HCT116 (cell line): ENCODE measurements at regions not wholly inside any gene's neighbourhood (a gene's known extent, or its start where the extent isn't known, plus 50 kb on each side); places are given as distances from the start of the nearest gene placed in this dataset.

Experiments
- ATAC-seq: fragments of 200-7000 bp; cut with Tn5 transposase; 2 replicates; pipeline ENCODE4 v1.9.1; 2020; ENCODE audit warnings: mild to moderate bottlenecking, moderate library complexity
- BruUV-seq: library from RNA; stranded (reverse); fragments of 400-500 nt; replicated peaks from 2 replicates; lab custom pipeline; 2021; lab: Mats Ljungman, UMichigan
- CTCF ChIA-PET: fragments of 300-600 bp; sonication (Branson Sonifier 250); formaldehyde crosslinking; loops from one replicate; lab custom pipeline; 2021; ENCODE audit warnings: antibody characterized with exemption; lab: Charles Lee
- POLR2A ChIA-PET: fragments of 300-600, 350-600 bp; sonication (Branson Sonifier 250); formaldehyde crosslinking; loops from one replicate; lab custom pipeline; 2021; ENCODE audit warnings: antibody characterized with exemption; lab: Charles Lee
- RAD21 ChIA-PET, 2 experiments: fragments of 300-600 bp; sonication (Branson Sonifier 250); formaldehyde crosslinking; loops; one replicate each; lab custom pipeline; 2023; ENCODE audit warnings: low total read pairs in 2 of 2; ENCODE audit not compliant: uncharacterized antibody in 2 of 2, unreplicated experiment in 2 of 2, low non-redundant PET in 1 of 2; lab: Charles Lee
- DNase-seq: peaks from one replicate; pipeline ENCODE4 v3.0.0-alpha.2; 2010; ENCODE audit warnings: low read depth, low spot score
- H2AFZ ChIP-seq: fragments of 200-600 bp; shearing (Covaris generic), sonication (generic); 2 replicates; pipeline ENCODE4 v1.6.1; 2017; ENCODE audit warnings: low read depth, mixed run types, mixed read lengths, antibody characterized with exemption, low read length; ENCODE audit not compliant: poor library complexity, severe bottlenecking
- H3K27ac ChIP-seq: 2 replicates; pipeline ENCODE4 v1.5.1; 2012; ENCODE audit warnings: low read depth, low read length
- H3K27me3 ChIP-seq: fragments of 200-600 bp; sonication (generic); 2 replicates; pipeline ENCODE4 v1.6.1; 2016; ENCODE audit warnings: mixed run types, low read length, mixed read lengths; ENCODE audit not compliant: insufficient read depth
- H3K36me3 ChIP-seq, 2 experiments: fragments of 200-500 bp in 1 of 2; fragments of 200-600 bp in 1 of 2; sonication (Bioruptor generic) in 1 of 2; sonication (generic) in 1 of 2; 2 replicates each; pipeline versions ENCODE4 v1.5.1 to v1.6.1; 2014 to 2016; ENCODE audit warnings: low read length in 2 of 2, inconsistent platforms in 1 of 2, mixed read lengths in 1 of 2, mixed run types in 1 of 2; ENCODE audit not compliant: insufficient read depth in 2 of 2, control insufficient read depth in 1 of 2
- H3K4me1 ChIP-seq, 2 experiments: fragments of 200-600 bp in 1 of 2; sonication (generic) in 1 of 2; 2 replicates each; pipeline versions ENCODE4 v1.5.1 to v1.6.1; 2012 to 2017; ENCODE audit warnings: low read length in 2 of 2, inconsistent platforms in 1 of 2, mild to moderate bottlenecking in 1 of 2, mixed read lengths in 1 of 2, mixed run types in 1 of 2, moderate library complexity in 1 of 2; ENCODE audit not compliant: insufficient read depth in 2 of 2, control insufficient read depth in 1 of 2
- H3K4me2 ChIP-seq: fragments of 200-600 bp; sonication (generic); 2 replicates; pipeline ENCODE4 v1.6.1; 2017; ENCODE audit warnings: mixed run types, low read length, mixed read lengths
- H3K4me3 ChIP-seq, 2 experiments: fragments of 200-600 bp in 1 of 2; sonication (generic) in 1 of 2; replicated peaks in 1 of 2; 2 replicates each; pipeline ENCODE4 v1.5.1; 2011 to 2016; ENCODE audit warnings: low read length in 2 of 2, control low read depth in 1 of 2, low read depth in 1 of 2, mild to moderate bottlenecking in 1 of 2, mixed read lengths in 1 of 2, mixed run types in 1 of 2
- H3K79me2 ChIP-seq: fragments of 200-600 bp; sonication (generic); 2 replicates; pipeline ENCODE4 v1.6.1; 2017; ENCODE audit warnings: mild to moderate bottlenecking, mixed run types, low read length, moderate library complexity, mixed read lengths; ENCODE audit not compliant: insufficient read depth
- H3K9ac ChIP-seq: fragments of 200-600 bp; sonication (generic); 2 replicates; pipeline ENCODE4 v1.6.1; 2016; ENCODE audit warnings: low read length, mixed read lengths
- H3K9me2 ChIP-seq: fragments of 200-600 bp; sonication (generic), shearing (Covaris generic); 2 replicates; pipeline ENCODE4 v1.6.1; 2017; ENCODE audit warnings: mixed run types, mild to moderate bottlenecking, moderate library complexity; ENCODE audit not compliant: insufficient read depth
- H3K9me3 ChIP-seq, 2 experiments: fragments of 200-500 bp in 1 of 2; fragments of 200-600 bp in 1 of 2; sonication (Bioruptor generic) in 1 of 2; sonication (generic) in 1 of 2; 2 replicates each; pipeline ENCODE4 v1.6.1; 2014 to 2017; ENCODE audit warnings: low read length in 2 of 2, mixed read lengths in 2 of 2, inconsistent platforms in 1 of 2, low read depth in 1 of 2, mild to moderate bottlenecking in 1 of 2, mixed run types in 1 of 2, moderate library complexity in 1 of 2; ENCODE audit not compliant: control insufficient read depth in 1 of 2, insufficient read depth in 1 of 2
- H4K20me1 ChIP-seq: fragments of 200-600 bp; sonication (generic), shearing (Covaris generic); 2 replicates; pipeline ENCODE4 v1.6.1; 2017; ENCODE audit warnings: mixed run types, mild to moderate bottlenecking, moderate library complexity; ENCODE audit not compliant: insufficient read depth
- CTCF ChIP-seq, 3 experiments: fragments of 200-600 bp in 1 of 3; sonication (generic) in 1 of 3; IDR thresholded peaks in 2 of 3; conservative IDR thresholded peaks in 1 of 3; 2 replicates each; pipeline ENCODE4 v1.5.1; 2012 to 2017; ENCODE audit warnings: low read depth in 2 of 3, low read length in 2 of 3, antibody characterized with exemption in 1 of 3, borderline replicate concordance in 1 of 3, control low read depth in 1 of 3, mild to moderate bottlenecking in 1 of 3, mixed read lengths in 1 of 3, mixed run types in 1 of 3, moderate library complexity in 1 of 3; ENCODE audit not compliant: insufficient read depth in 1 of 3
- ELF1 ChIP-seq: IDR thresholded peaks from 2 replicates; pipeline ENCODE4 v1.6.1; 2012; ENCODE audit warnings: low read depth, borderline replicate concordance
- POLR2A ChIP-seq: IDR thresholded peaks from 2 replicates; pipeline ENCODE4 v1.7.0; 2011; ENCODE audit warnings: borderline replicate concordance; ENCODE audit not compliant: insufficient read depth, insufficient read length; ENCODE audit errors: extremely low read depth
- RAD21 ChIP-seq: IDR thresholded peaks from 2 replicates; pipeline ENCODE4 v1.6.1; 2012; ENCODE audit warnings: low read depth, mild to moderate bottlenecking
- SP1 ChIP-seq: IDR thresholded peaks from 2 replicates; pipeline ENCODE4 v1.6.1; 2012; ENCODE audit warnings: low read depth
- YY1 ChIP-seq: IDR thresholded peaks from 2 replicates; pipeline ENCODE4 v1.6.1; 2011; ENCODE audit warnings: low read length, low read depth, moderate library complexity, mild to moderate bottlenecking; ENCODE audit not compliant: insufficient replicate concordance; ENCODE audit errors: extremely low read depth
- intact Hi-C: fragments of 100-400 bp; cut with micrococcal nuclease; formaldehyde crosslinking; loops from 2 replicates; pipeline ENCODE4 v1.10.0; 2022

GRCh38 chr1:87953732-87954344 lies 625.2 kb downstream of the LMO4 start:
- Histone ChIP-seq H3K9me2 (no peaks in the 10 kb centered on the region), H3K9ac (no peak overlapping the region), H3K4me3 (no peak overlapping the region), H3K4me1 (peaks cover 0 to 9% of the 10 kb centered on the region in 2 experiments; a peak in 2 of 4 replicates), H3K27me3 (no peaks in the 10 kb centered on the region), H3K27ac (no peak overlapping the region), H2AFZ (peak overlapping the region; percentile 67), H3K79me2 (no peaks in the 10 kb centered on the region), H3K9me3 (no peaks in the 10 kb centered on the region), H3K4me2 (no peak overlapping the region), H3K36me3 (no peaks in the 10 kb centered on the region), H4K20me1 (no peaks in the 10 kb centered on the region)
- intact Hi-C loops, result loop anchor here (1.0 to 10.0 kb wide), 5 partner anchors 159 to 823 kb away; no protein-coding TSS in a partner anchor
- ATAC-seq, result peak; percentile 91
- ChIA-PET POLR2A (interaction anchor here (0.7 to 1.4 kb wide), 2 partner anchors 280 to 625 kb away, joined by 3 to 4 read pairs; partner anchors contain the start of gene LMO4), CTCF (interaction anchor here (0.7 to 1.7 kb wide), 20 partner anchors 9 to 674 kb away, joined by 3 to 18 read pairs (median 4); no protein-coding TSS in a partner anchor), RAD21 (interaction anchor here in 1 of 2 experiments (0.6 kb wide), 1 partner anchor 659 kb away, joined by 3 read pairs; no protein-coding TSS in a partner anchor)
- TF ChIP-seq RAD21 (peak; percentile 85), CTCF (IDR thresholded peaks at IDR 0.05 in 2 of 3, conservative IDR thresholded peaks at IDR 0.05 in 1 of 3; ENCODE audit: borderline replicate concordance in 1 of 3, insufficient read depth in 1 of 3, low read depth in 2 of 3, low read length in 2 of 3) (peak; percentile 73 to 89 (median 87)), ELF1 (no peak)
- peak; percentile 61 for DNase-seq
- BruUV-seq, result no TSS peak

- Histone ChIP-seq H3K27me3 (no peaks in the 10 kb centered on the region), H3K4me3 (no peak overlapping the region), H3K4me2 (no peak overlapping the region), H3K9me2 (no peaks in the 10 kb centered on the region), H3K4me1 (peaks cover 0 to 9% of the 10 kb centered on the region in 2 experiments; a peak in 2 of 4 replicates), H4K20me1 (no peaks in the 10 kb centered on the region), H3K9me3 (no peaks in the 10 kb centered on the region), H2AFZ (no peak overlapping the region), H3K9ac (no peak overlapping the region), H3K79me2 (no peaks in the 10 kb centered on the region), H3K36me3 (no peaks in the 10 kb centered on the region), H3K27ac (no peak overlapping the region)
- TF ChIP-seq YY1, result no peak
- TF ChIP-seq SP1, result no peak
- no peak for TF ChIP-seq POLR2A
- ChIA-PET RAD21 (interaction anchor here in 1 of 2 experiments (0.6 kb wide), 1 partner anchor 291 kb away, joined by 4 read pairs; no protein-coding TSS in a partner anchor), POLR2A (no interaction called here), CTCF (no interaction called here)
- BruUV-seq, result no TSS peak
- ATAC-seq (no peak), DNase-seq (no peak)
- intact Hi-C loops, result loop anchor here (10.0 kb wide), 2 partner anchors 160 to 280 kb away; no protein-coding TSS in a partner anchor
Measured at GRCh38 chr1:87955038-87955437, 626.4 kb downstream of the LMO4 start.
